ENCODE measurements at regions not wholly inside any gene's neighbourhood (a gene's known extent, or its start where the extent isn't known, plus 50 kb on each side); places are given as distances from the start of the nearest gene placed in this dataset.

DNA sequence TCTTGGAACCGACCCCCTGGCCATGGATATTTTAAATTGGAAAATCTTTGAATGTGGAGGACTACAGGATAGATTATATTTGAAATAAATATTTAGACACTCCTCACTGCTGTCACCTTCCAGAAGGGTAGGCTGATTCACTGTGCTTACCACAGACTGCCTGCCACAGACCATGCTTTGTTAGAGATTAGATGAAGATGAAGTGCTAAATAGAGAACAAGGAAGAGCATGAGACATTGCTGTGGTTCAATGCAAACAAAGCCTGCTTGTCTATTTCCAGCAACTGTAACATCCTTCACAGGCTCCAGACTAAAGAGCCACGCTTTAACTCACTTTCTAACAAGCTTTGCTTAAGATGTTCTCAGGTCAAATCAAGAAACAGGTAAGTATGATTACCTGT is 81.0 kb upstream of the TMEM17 start:
- no peak for TF ChIP-seq POLR2A (IDR thresholded peaks at IDR 0.05)
- TF ChIP-seq, protein P1, sequence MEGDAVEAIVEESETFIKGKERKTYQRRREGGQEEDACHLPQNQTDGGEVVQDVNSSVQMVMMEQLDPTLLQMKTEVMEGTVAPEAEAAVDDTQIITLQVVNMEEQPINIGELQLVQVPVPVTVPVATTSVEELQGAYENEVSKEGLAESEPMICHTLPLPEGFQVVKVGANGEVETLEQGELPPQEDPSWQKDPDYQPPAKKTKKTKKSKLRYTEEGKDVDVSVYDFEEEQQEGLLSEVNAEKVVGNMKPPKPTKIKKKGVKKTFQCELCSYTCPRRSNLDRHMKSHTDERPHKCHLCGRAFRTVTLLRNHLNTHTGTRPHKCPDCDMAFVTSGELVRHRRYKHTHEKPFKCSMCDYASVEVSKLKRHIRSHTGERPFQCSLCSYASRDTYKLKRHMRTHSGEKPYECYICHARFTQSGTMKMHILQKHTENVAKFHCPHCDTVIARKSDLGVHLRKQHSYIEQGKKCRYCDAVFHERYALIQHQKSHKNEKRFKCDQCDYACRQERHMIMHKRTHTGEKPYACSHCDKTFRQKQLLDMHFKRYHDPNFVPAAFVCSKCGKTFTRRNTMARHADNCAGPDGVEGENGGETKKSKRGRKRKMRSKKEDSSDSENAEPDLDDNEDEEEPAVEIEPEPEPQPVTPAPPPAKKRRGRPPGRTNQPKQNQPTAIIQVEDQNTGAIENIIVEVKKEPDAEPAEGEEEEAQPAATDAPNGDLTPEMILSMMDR (IDR thresholded peaks at IDR 0.05) = no peak
